Stimulated activated naive CD8-positive, alpha-beta T cell treated with anti-CD3 and anti-CD28 coated beads, Interleukin-15, Interleukin-2, amounts not matched to agents 100 ng/mL and 50 ng/mL, for 24 hours (primary cell): ENCODE measurements at regions not wholly inside any gene's neighbourhood (a gene's known extent, or its start where the extent isn't known, plus 50 kb on each side); places are given as distances from the start of the nearest gene placed in this dataset.
"Not testable (repeated sequence)": the region's sequence is repeated elsewhere in the genome, so short reads cannot be mapped to it uniquely, and the experiment has no call there.

Experiments used
- H3K27ac Mint-ChIP-seq: one replicate; pipeline ENCODE4 v1.8.0; 2021; ENCODE audit warnings: mild to moderate bottlenecking, mixed read lengths
- H3K27me3 Mint-ChIP-seq: one replicate; pipeline ENCODE4 v1.8.0; 2021; ENCODE audit warnings: mixed read lengths
- H3K36me3 Mint-ChIP-seq: one replicate; pipeline ENCODE4 v1.8.0; 2021; ENCODE audit warnings: low read depth, mixed read lengths
- H3K4me1 Mint-ChIP-seq: one replicate; pipeline ENCODE4 v1.8.0; 2021; ENCODE audit warnings: low read depth, mixed read lengths
- H3K4me3 Mint-ChIP-seq: one replicate; pipeline ENCODE4 v1.8.0; 2021; ENCODE audit warnings: mild to moderate bottlenecking, mixed read lengths
- H3K9me3 Mint-ChIP-seq: one replicate; pipeline ENCODE4 v1.8.0; 2021; ENCODE audit warnings: mixed read lengths

GRCh38 chr21:34274001-34274400 lies 89.8 kb upstream of the KCNE2 start:
- Mint-ChIP-seq H3K9me3 (no peaks in the 10 kb centered on the region), H3K27ac (no peak overlapping the region), H3K4me3 (no peak overlapping the region), H3K27me3 (peaks cover 6% of the 10 kb centered on the region), H3K36me3 (no peaks in the 10 kb centered on the region), H3K4me1 (peaks cover 5% of the 10 kb centered on the region)

- no peak overlapping the region for H3K4me3 Mint-ChIP-seq
Measured at GRCh38 chr21:34276711-34277425, 86.9 kb upstream of the KCNE2 start.

GRCh38 chr21:34278451-34278850 lies 85.4 kb upstream of the KCNE2 start:
- no peak overlapping the region for H3K4me3 Mint-ChIP-seq
- H3K36me3 Mint-ChIP-seq = no peaks in the 10 kb centered on the region

More at GRCh38 chr21:34276711-34277425, 86.9 kb upstream of the KCNE2 start:
- H3K9me3 Mint-ChIP-seq = no peaks in the 10 kb centered on the region
- no peaks in the 10 kb centered on the region for H3K36me3 Mint-ChIP-seq
- no peak overlapping the region for H3K27ac Mint-ChIP-seq
- peaks cover 6% of the 10 kb centered on the region for H3K27me3 Mint-ChIP-seq
- H3K4me1 Mint-ChIP-seq = peaks cover 5% of the 10 kb centered on the region

GRCh38 chr21:34279285-34279684 lies 84.5 kb upstream of the KCNE2 start:
- H3K27me3 Mint-ChIP-seq = peaks cover 3% of the 10 kb centered on the region

More at GRCh38 chr21:34278451-34278850, 85.4 kb upstream of the KCNE2 start:
- no peaks in the 10 kb centered on the region for H3K9me3 Mint-ChIP-seq
- H3K27me3 Mint-ChIP-seq = peaks cover 6% of the 10 kb centered on the region
- peaks cover 5% of the 10 kb centered on the region for H3K4me1 Mint-ChIP-seq
- no peak overlapping the region for H3K27ac Mint-ChIP-seq

GRCh38 chr21:34279883-34280282 lies 83.9 kb upstream of the KCNE2 start:
- H3K9me3 Mint-ChIP-seq = no peaks in the 10 kb centered on the region
- H3K27me3 Mint-ChIP-seq = peaks cover 3% of the 10 kb centered on the region
- H3K27ac Mint-ChIP-seq = no peak overlapping the region
- peaks cover 5% of the 10 kb centered on the region for H3K4me1 Mint-ChIP-seq
- no peak overlapping the region for H3K4me3 Mint-ChIP-seq
- H3K36me3 Mint-ChIP-seq = no peaks in the 10 kb centered on the region

More at GRCh38 chr21:34279285-34279684, 84.5 kb upstream of the KCNE2 start:
- no peak overlapping the region for H3K27ac Mint-ChIP-seq
- no peaks in the 10 kb centered on the region for H3K9me3 Mint-ChIP-seq
- H3K4me1 Mint-ChIP-seq = peaks cover 5% of the 10 kb centered on the region
- H3K4me3 Mint-ChIP-seq = no peak overlapping the region
- no peaks in the 10 kb centered on the region for H3K36me3 Mint-ChIP-seq

- Mint-ChIP-seq H3K4me1 (peaks cover 5% of the 10 kb centered on the region), H3K4me3 (no peak overlapping the region), H3K27ac (no peak overlapping the region), H3K9me3 (no peaks in the 10 kb centered on the region), H3K36me3 (no peaks in the 10 kb centered on the region), H3K27me3 (peaks cover 3% of the 10 kb centered on the region)
Measured at GRCh38 chr21:34280389-34280795, 83.4 kb upstream of the KCNE2 start.

GRCh38 chr21:34280959-34281358 lies 82.8 kb upstream of the KCNE2 start:
- no peak overlapping the region for H3K27ac Mint-ChIP-seq
- H3K4me3 Mint-ChIP-seq = no peak overlapping the region
- no peaks in the 10 kb centered on the region for H3K36me3 Mint-ChIP-seq
- H3K9me3 Mint-ChIP-seq = peaks cover under 1% of the 10 kb centered on the region
- peaks cover 3% of the 10 kb centered on the region for H3K27me3 Mint-ChIP-seq
- H3K4me1 Mint-ChIP-seq = peaks cover 5% of the 10 kb centered on the region

GRCh38 chr21:34282223-34282622 lies 81.6 kb upstream of the KCNE2 start:
- H3K4me3 Mint-ChIP-seq = no peak overlapping the region
- no peaks in the 10 kb centered on the region for H3K4me1 Mint-ChIP-seq
- H3K9me3 Mint-ChIP-seq = peaks cover 11% of the 10 kb centered on the region
- H3K27me3 Mint-ChIP-seq = no peaks in the 10 kb centered on the region
- no peaks in the 10 kb centered on the region for H3K36me3 Mint-ChIP-seq
- no peak overlapping the region for H3K27ac Mint-ChIP-seq

- H3K27me3 Mint-ChIP-seq = no peaks in the 10 kb centered on the region
- H3K4me1 Mint-ChIP-seq = no peaks in the 10 kb centered on the region
- H3K36me3 Mint-ChIP-seq = peaks cover 8% of the 10 kb centered on the region
- peaks cover 29% of the 10 kb centered on the region for H3K9me3 Mint-ChIP-seq
- H3K27ac Mint-ChIP-seq = no peak overlapping the region
- H3K4me3 Mint-ChIP-seq = no peak overlapping the region
Measured at GRCh38 chr21:34284666-34285065, 79.1 kb upstream of the KCNE2 start.

- not testable (repeated sequence) for H3K4me3 Mint-ChIP-seq, H3K27ac Mint-ChIP-seq, H3K4me1 Mint-ChIP-seq, H3K27me3 Mint-ChIP-seq, H3K36me3 Mint-ChIP-seq
- H3K9me3 Mint-ChIP-seq = peaks cover 29% of the 10 kb centered on the region
Measured at GRCh38 chr21:34288042-34288441, 75.8 kb upstream of the KCNE2 start.

- Mint-ChIP-seq H3K36me3 (peaks cover 8% of the 10 kb centered on the region), H3K4me1 (no peaks in the 10 kb centered on the region), H3K4me3 (no peak overlapping the region)
Measured at GRCh38 chr21:34289856-34290255, 74.0 kb upstream of the KCNE2 start.

GRCh38 chr21:34296878-34297277 lies 66.9 kb upstream of the KCNE2 start:
- Mint-ChIP-seq H3K4me3 (no peak overlapping the region), H3K27ac (no peak overlapping the region), H3K27me3 (no peaks in the 10 kb centered on the region), H3K9me3 (peaks cover 12% of the 10 kb centered on the region), H3K4me1 (no peaks in the 10 kb centered on the region), H3K36me3 (no peaks in the 10 kb centered on the region)

More at GRCh38 chr21:34289856-34290255, 74.0 kb upstream of the KCNE2 start:
- no peak overlapping the region for H3K27ac Mint-ChIP-seq
- peaks cover 29% of the 10 kb centered on the region for H3K9me3 Mint-ChIP-seq
- H3K27me3 Mint-ChIP-seq = no peaks in the 10 kb centered on the region

GRCh38 chr21:34298534-34299167 lies 65.2 kb upstream of the KCNE2 start:
- H3K27me3 Mint-ChIP-seq = no peaks in the 10 kb centered on the region
- H3K9me3 Mint-ChIP-seq = peaks cover 12% of the 10 kb centered on the region

GRCh38 chr21:34299168-34299539 lies 64.7 kb upstream of the KCNE2 start:
- Mint-ChIP-seq H3K27me3 (no peaks in the 10 kb centered on the region), H3K4me1 (no peaks in the 10 kb centered on the region), H3K27ac (no peak overlapping the region), H3K4me3 (no peak overlapping the region), H3K36me3 (no peaks in the 10 kb centered on the region), H3K9me3 (peaks cover 12% of the 10 kb centered on the region)

More at GRCh38 chr21:34298534-34299167, 65.2 kb upstream of the KCNE2 start:
- Mint-ChIP-seq H3K4me1 (no peaks in the 10 kb centered on the region), H3K27ac (no peak overlapping the region), H3K4me3 (no peak overlapping the region), H3K36me3 (no peaks in the 10 kb centered on the region)

GRCh38 chr21:34302521-34302920 lies 61.3 kb upstream of the KCNE2 start:
- no peak overlapping the region for H3K27ac Mint-ChIP-seq
- H3K4me1 Mint-ChIP-seq = no peaks in the 10 kb centered on the region
- peaks cover 12% of the 10 kb centered on the region for H3K9me3 Mint-ChIP-seq
- H3K4me3 Mint-ChIP-seq = no peak overlapping the region
- H3K27me3 Mint-ChIP-seq = no peaks in the 10 kb centered on the region
- H3K36me3 Mint-ChIP-seq = no peaks in the 10 kb centered on the region
